NCI-H2029 treated with DMSO at 0.1 percent for 48 hours (cell line): ENCODE measurements at regions not wholly inside any gene's neighbourhood (a gene's known extent, or its start where the extent isn't known, plus 50 kb on each side); places are given as distances from the start of the nearest gene placed in this dataset.

Experiments used
- DNase-seq: peaks from one replicate; lab custom pipeline; 2025; lab: John Stamatoyannopoulos, UW

DNA sequence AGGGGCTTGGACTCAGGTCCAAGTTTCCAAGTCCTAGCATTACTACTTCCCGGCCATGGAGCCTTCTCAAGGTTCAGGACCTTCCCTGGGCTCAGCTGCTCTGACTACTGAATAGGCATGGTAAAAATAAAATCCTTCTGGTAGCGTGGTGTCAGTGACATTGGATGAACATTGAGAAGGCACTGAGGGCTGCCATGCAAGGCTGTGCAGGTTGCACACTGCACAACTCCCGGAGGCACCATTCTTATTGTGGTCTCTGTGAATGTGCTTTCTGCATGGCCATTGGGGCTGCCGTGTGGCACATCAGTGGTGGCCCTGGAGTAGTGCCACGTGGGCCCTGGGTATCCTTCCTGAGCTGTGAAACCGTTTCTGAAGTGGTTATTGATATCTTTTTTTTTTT, 250.2 kb upstream of the CIBAR2 start:
- no peak for DNase-seq

DNA sequence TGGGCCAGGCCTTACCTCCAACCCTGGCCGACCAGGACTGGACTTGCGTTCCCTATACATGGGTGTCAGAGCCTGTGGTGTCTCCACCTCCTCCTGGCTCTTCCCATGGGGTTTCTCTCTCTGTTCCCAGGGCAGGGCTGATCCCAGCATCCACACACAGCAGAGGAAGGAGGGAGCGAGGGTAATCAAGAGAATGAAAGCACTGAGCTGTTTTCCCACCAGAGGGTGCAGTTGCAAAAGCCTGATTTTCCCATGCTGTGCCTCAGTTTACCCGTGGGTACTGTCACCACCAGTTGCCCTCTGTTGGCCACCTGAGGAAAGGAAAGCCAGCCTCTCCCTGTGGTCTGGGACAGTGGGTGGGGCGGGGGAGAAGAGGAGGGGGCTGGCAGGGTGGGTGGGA, 249.7 kb upstream of the GSE1 start:
- DNase-seq, result no peak

DNA sequence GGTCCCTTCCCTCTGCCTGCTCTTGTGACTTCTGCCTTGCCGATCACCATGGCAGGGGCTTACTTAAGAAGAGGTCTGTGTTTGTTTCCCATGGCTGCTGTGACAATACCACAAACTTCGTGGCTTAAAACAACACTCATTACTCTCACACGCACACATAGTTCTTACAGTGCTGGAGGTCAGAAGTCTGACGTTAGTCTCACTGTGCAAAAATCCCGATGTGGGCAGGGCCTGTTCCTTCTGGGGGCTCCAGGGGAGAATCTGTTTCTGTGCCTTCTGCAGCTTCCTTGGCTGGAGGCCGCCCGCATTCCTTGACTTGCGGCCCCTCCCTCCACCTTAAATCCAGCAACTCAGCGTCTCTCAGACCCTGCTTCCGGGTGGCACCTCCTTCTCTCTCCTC, 249.2 kb upstream of the GSE1 start:
- no peak for DNase-seq

DNA sequence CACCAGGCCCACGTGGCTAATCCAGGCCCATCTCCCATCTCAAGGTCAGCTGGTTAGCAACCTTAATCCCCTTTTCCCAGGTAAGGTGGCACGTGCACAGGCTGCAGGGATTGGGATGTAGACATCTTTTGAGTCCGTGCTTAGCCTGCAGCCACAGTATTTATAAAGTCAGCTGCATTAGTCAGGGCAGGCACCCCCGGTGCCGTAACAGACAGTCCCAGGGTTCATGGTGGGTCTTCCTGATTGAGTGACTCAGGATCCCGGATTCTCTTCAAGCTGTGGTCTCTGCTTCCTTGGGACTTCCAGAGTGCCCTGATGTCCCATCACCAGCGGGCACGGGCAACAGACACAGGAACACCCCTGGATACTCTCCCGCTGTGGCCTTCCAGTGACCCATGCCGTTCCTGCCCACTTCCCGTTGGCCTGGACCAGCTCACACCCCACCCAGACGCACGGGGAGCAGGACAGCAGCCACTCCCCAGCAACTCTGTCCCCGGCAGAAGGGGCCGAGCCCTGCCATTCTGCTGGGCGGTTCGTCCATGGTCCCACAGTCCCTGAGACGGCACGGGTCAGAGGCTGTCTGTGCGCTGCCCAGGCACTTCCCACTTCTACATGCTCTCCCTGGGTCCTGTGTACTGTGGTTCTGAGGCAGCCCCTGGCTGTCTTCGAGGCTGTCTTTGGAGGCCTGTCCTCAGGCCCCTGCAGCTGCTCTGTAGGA, 248.6 kb upstream of the GSE1 start:
- DNase-seq, result no peak

DNA sequence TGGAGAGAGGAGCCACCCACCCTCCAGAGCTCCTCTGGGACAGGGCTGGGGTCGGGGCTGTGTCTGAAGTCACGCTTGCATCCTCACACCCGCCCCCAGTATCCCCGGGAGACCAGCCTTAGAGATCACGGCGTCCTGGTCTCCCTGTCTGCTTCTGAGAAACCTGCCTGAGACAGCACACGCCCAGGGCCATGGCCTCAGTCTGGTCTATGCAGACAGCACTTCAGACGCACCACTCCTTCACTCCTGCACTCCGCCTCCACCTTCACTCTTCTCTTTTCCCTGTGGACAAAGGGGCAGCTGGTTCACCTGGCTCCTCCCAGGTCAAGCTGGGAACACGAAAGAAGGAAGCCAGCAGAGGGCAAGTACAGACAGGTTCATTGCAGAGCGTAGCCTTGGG, 248.0 kb upstream of the GSE1 start:
- no peak for DNase-seq

DNA sequence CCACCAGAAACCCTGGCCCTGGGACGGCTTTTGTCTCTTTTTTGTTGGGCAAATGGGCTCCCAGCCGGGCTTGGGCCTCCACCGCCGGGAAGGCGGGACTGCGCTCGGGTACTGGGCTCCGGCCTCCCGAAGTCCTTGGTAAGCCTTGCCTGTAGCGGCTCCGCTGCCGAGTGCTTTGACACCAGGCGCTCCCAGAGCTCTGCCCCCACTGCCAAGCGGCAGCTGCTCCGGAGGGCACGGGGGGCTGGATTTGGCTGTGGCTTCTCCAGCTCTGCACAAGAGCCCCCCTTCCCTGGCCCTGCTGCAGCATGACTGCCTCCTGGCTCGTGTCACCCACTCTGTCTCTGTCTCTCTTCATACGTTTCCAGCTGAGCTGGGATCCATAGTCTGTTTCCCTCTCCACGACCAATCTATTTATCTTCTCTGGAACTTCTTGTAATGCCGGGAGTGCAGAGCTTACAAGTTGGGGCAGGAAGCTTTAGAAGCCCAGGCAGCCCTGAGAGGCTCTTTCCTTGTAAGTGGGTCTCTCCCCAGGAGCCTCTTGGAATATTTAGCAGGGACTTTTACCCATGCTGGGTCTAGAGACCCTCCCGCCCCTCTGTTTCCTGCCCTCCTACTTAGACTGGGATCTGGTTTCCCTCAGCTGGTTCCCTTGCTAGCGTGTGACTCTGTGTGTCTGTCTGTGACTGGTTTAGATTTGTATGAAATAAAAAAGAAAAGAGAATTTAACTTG, 246.9 kb upstream of the GSE1 start:
- DNase-seq, result no peak

DNA sequence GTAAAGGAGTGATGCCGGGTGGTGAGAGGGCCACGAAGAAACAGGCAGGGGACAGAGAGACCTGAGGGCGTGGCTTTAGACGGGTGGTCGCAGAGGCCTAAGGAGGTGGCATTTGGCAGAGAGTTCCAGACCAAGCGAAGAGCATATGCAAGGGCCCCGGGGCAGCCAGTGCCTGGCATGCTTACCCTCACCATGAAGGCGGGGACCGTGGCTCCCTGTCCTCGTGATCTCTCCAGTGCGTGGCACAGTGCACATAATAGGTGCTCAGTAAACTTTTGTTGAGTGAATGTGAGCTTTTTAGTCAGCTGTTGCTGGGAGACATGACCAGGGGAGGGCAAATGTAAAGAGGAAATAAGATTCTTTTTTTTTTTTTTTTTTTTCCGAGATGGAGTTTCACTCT, 245.6 kb upstream of the GSE1 start:
- no peak for DNase-seq

DNA sequence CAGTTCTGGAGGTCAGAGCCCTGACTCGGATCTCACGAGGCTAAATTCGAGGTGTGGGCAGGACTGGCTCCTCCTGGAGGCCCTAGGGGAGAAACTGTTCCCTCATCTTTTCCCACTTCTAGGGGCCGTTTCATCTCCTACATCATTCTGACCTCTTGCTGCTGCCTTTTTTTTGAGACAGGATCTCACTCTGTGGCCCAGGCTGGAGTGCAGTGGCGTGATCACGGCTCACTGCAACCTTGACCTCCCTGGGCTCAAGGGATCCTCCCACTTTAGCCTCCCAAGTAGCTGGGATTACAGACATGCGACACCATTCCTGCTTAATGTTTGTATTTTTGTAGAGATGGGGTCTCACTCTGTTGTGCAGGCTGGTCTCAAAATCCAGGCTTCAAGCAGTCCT, 244.1 kb upstream of the GSE1 start:
- DNase-seq, result no peak

DNA sequence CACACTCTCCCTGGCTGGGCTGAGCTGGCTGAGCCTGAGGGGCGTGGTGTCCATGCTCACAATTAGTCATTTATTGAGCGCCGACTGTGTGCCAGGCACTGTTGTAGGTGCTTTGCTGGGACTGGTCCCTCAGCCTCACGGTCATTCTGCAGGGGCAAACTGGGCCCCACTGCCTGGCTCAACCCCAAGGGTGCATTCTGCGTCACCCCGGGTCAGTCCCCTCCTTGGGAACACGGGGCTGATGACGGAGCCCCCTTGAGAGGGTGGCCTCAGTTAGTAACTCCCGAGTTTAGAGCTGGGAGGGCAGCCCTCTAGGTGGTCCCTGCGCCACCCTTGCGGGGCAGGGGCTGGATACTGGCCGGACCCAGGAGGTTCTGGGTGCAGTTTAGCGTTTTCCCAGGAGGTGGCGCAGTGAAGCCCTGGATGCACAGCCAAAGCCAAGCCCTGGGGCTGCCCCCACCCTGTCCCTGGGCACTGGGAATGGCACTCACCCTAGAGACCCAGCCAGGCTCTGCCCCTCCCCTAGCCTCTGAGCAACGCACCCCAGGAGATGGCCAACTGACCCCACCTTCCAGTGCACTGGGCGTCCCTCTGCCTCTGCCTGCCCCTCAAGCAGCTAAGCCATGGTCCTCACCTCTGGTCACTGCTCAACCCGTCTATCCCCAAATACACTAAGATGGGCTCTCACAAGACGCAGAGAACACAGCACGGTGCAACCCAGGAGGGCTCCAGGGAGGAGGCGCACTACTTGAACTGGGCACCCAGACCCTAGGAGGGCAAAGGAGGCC, 243.2 kb upstream of the GSE1 start:
- DNase-seq, result no peak

DNA sequence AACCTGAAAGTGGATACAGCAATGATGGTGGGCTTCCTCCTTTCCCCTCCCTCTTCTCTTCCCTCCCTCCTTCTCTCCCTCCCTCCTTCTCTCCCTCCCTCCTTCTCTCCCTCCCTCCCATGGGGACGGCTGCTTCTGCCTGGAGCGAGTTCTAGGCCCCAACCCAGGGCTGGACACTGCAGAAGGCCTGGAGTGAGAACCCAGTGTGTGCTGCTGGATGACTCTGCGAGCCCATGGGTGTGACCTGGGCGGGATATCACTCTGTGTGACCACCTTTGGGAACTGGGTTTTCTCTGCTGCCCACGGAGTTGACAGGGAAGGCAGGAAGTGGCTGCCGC, 242.6 kb upstream of the GSE1 start:
- DNase-seq, result no peak

DNA sequence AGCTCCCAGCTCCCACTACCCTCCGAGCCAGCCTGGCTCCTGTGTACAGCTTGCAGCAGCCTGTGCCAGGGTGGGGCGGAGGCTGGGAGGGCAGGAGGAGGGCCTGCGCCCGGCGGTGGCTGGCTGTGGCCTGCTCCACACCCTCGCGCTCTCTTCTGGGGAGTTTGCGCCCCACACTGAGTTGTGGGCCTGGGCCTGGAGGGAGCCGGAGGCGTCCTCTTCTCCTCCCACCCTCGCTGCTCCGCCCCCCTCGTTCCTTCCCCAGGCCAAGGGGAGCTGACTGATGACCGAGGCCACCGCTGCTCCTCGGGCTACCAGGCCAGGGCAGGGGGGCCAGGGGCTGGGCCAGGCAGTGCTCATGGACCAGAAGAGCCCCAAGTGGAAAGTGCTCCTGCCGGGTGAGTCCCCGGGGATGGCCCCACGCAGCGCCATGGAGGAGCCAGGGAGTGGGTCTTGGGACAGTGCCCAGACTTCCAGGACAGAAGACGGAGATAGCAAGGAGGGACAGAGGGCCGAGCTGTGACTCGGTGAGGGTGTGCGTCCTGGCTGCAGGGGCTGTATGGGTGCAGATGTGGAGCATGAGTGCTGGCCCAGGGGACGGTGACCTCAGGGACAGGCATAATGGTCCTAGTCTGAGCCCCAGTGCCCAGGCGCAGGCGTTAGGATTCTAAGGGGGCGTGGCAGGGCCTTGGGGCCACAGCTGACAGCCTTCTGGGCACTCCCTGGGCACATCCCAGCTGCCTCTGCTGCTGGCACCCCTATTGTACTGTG, 242.1 kb upstream of the GSE1 start:
- no peak for DNase-seq

DNA sequence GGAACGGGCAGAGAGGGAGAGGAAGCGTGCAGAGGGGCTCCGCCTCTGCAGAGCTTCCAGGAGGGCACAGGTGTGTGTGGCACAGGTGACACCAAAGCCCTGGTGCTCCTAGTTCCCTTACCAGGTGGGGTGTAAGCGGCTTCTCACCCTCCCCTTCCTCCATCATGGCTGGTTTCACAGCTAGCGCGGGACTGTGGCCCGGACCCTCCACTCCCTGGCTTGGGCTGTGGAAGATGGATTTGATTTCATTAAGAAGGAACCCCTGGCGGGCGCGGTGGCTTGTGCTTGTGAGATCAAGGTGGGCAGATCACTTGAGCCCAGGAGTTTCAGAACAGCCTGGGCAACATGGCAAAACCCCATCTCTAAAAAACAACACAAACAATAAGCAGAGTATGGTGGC, 241.2 kb upstream of the GSE1 start:
- DNase-seq, result no peak

DNA sequence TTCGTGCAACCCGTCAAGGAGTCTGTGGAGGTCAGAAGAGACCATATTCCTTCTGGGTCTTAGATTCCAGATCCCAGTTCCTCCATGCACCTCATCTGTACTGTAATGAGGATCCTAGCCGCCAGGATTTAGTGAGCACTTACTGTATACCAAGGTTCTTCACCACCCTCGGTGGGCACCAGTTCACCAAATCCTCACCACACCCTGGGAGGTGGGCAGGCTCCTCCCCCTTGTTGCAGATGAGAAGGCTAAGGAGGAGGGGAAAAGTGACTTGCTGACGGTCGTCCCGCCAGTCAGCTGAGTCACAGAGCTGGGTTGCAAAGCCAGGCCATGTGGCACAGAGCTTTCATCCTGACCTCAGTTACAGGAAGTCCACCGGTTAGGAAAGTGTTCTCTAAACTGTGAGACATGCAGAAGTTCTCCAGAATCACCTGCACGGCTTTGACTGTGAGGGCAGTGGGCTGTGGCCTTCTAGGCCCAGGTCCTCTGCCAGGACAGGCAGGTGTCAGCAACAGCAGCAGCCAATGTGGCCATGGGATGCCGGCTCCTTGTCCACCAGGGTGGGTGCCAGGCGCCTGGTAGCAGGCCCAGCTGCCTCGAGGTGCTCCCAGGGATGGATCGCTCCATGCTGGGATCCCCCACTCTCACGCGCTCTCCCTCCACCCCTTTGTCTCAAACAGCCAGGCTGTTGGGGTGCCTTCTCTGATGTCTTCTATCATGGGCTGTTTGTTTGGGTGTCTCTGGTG, 240.3 kb upstream of the GSE1 start:
- DNase-seq, result no peak

DNA sequence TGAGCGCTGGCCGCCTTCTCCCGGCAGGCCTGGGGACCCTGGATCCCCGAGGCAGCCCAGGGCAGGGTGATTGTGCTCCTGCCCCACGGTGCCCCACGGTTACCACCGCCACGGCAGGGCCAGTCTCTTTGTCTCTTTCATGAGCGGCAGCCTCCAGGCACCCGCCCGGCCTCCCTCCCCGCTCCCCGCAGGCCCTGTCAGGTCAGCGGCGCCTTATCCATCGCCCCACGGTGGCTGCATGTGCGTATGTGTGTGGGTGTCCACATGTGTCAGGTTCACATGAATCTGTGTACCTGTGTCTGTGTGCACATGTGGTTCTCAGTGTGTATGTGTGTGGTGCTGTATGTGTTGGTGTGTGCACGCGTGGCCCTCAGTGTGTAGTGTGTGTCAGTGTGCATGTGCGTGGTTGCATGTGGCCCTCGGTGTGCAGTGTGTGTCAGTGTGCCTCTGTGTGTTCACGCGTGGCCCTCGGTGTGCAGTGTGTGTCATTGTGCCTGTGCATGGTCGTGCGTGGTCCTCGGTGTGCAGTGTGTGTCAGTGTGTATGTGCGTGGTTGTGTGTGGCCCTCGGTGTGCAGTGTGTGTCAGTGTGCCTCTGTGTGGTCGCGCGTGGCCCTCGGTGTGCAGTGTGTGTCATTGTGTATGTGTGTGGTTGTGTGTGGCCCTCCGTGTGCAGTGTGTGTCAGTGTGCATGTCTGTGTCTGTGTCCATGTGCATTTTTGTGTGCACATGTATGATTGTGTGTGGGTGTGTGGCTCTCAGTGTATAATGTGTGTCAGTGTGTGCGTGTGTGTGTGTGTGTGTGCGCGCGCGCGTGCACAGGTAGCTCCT, 239.2 kb upstream of the GSE1 start:
- DNase-seq, result no peak

DNA sequence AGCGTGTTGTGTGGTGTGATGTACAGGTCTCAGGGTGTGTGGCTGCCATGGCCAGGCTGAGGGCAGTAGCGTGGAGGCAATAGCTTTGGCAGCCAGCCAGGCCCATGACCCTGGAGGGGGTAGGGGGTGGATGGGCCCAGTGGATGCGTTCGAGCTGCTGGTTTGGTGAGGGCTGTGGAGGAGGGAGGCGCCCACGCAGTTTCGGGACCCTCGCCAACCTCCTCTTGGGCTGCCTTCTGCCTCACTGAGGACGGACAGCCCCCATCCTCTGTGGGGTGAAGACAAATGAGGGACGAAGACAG, 238.6 kb upstream of the GSE1 start:
- DNase-seq, result no peak

DNA sequence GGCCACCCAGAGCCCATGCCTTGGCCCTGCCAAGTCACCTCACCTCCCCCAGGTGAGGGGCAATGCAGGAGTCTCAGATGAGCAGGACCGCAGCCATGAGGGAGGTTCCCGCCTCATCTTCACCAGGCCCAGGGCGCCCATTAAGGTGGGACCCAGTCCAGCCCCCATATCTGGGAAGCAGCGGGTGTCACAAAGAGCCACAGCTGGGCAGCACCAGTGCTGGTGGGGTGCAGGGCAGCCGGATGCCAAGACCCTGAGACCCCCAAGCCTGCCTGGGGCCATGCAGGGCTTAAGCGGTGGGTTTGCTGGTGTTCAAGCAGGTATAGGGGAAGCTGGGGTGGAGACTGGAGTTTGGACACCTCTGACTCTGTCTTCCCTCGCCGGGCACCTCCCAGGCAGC, 237.8 kb upstream of the GSE1 start:
- DNase-seq, result no peak

DNA sequence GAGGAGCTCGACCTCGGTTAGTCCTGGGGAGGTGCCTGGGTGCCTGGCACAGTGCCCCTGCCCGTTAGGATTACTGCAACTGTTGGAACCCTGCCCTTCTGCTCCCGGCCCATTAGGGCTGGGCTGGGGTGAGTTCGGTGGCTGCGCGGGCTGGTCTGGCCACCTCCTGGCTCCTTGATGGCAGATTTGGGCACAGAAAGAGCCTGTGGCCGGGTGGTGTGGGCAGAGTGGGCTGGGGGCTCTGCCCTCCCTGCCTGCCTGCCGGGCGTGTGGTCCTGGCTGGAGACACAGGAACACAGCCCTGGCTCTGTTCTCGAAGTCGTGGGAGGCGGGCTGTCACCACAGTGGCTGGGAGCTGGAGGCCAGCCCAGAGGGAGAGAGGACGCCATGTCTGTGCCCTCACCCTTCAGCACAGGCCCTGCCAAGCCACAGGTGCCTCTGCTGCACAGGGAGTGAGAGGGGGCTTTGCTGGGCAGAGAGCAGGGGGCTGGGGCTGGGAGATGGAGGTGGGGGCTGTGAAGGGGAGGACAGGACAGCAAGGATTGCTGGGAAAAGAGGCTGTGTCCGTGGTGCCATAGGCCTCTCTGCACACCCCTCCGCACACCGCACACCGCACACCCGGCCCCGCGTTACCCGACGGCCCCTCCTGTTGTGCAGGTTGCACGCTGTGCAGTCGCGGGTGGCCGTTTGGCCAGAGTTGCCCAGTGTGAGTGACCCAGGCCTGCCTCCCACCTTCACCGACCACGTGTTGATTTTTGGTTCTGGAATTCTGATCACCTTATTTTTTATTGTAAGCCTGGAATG, 236.6 kb upstream of the GSE1 start:
- DNase-seq, result no peak

DNA sequence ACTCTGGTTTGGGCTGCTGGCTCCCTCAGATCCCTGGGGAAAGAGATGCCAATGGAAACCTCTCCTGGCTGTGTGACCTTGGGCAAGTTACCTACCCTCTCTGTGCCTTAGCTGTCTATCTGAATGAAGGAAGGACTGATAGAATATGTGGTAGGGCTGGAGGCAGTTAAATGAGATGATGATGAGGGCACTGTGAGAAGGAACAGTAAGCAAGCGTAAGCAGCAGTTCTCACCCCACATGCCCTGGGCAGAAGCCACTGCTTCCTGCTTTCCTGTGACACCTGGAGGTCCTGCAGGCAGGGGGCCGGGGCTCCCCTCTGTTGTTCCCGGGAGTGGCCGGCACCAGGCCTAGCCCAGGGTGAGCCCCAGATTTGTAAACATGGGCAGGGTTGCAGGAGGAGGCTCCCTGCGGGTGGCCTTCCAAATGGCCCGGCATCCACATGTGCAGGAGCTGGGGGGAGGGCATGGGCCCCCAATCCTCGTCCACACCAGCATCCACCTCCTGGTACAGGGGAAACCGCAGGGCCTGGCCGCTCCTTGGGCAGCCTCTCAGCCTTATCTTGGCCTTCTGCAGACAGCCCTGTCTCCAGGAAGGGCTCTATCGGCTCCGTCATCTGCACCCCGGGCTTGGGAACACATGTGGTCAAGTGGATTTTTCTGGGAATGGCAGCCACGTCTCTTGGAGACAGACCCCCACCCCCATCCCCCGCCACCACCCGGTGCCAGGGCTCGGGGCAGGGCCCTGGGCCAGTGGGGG, 235.6 kb upstream of the GSE1 start:
- DNase-seq, result no peak
